LNCaP clone FGC (cell line): ENCODE measurements at regions not wholly inside any gene's neighbourhood (a gene's known extent, or its start where the extent isn't known, plus 50 kb on each side); places are given as distances from the start of the nearest gene placed in this dataset.

Experiments used
- DNase-seq: peaks from one replicate; pipeline ENCODE4 v3.0.0-alpha.2; 2011; ENCODE audit warnings: low read depth
- H3K4me3 ChIP-seq: 2 replicates; pipeline ENCODE4 v1.5.1; 2011; ENCODE audit warnings: mild to moderate bottlenecking, low read depth, low read length, control low read depth
- CTCF ChIP-seq: IDR thresholded peaks from 2 replicates; pipeline ENCODE4 v1.5.1; 2012; ENCODE audit warnings: mild to moderate bottlenecking; ENCODE audit not compliant: control insufficient read depth, insufficient read depth; ENCODE audit errors: extremely low read depth

- no peak for TF ChIP-seq CTCF
- no peak for DNase-seq
- no peak overlapping the region for H3K4me3 ChIP-seq
Observed at GRCh38 chr5:107269678-107270077, 401.1 kb downstream of the EFNA5 start.

- no peak for TF ChIP-seq CTCF
- DNase-seq, result no peak
- H3K4me3 ChIP-seq, result no peak overlapping the region
Observed at GRCh38 chr5:107269256-107269655, 401.5 kb downstream of the EFNA5 start.

- H3K4me3 ChIP-seq, result no peak overlapping the region
- no peak for DNase-seq
- no peak for TF ChIP-seq CTCF
Observed at GRCh38 chr5:107268241-107268640, 402.5 kb downstream of the EFNA5 start.

GRCh38 chr5:107266100-107266499 is 404.6 kb downstream of the EFNA5 start:
- DNase-seq, result no peak
- no peak for TF ChIP-seq CTCF
- no peak overlapping the region for H3K4me3 ChIP-seq

GRCh38 chr5:107265193-107265592 is 405.5 kb downstream of the EFNA5 start:
- TF ChIP-seq CTCF, result no peak
- DNase-seq, result no peak
- H3K4me3 ChIP-seq, result no peak overlapping the region

GRCh38 chr5:107263387-107264018 is 407.2 kb downstream of the EFNA5 start:
- DNase-seq, result no peak
- no peak for TF ChIP-seq CTCF
- no peak overlapping the region for H3K4me3 ChIP-seq

GRCh38 chr5:107257885-107258520 is 412.7 kb downstream of the EFNA5 start:
- TF ChIP-seq CTCF, result no peak
- no peak for DNase-seq

More at GRCh38 chr5:107257885-107258520, 412.7 kb downstream of the EFNA5 start:
- H3K4me3 ChIP-seq, result no peak overlapping the region
